NCI-H748 (cell line): ENCODE measurements at regions not wholly inside any gene's neighbourhood (a gene's known extent, or its start where the extent isn't known, plus 50 kb on each side); places are given as distances from the start of the nearest gene placed in this dataset.

Source experiments
- DNase-seq: peaks from one replicate; lab custom pipeline; 2025; ENCODE audit not compliant: unreplicated experiment; lab: John Stamatoyannopoulos, UW

GRCh38 chr9:81132796-81133195 is 556.6 kb downstream of the TLE1 start:
- no peak for DNase-seq

GRCh38 chr9:81132318-81132717 is 557.0 kb downstream of the TLE1 start:
- DNase-seq = no peak

- no peak for DNase-seq
Observed at GRCh38 chr9:81128701-81129100, 560.6 kb downstream of the TLE1 start.

- no peak for DNase-seq
Observed at GRCh38 chr9:81125446-81126092, 563.8 kb downstream of the TLE1 start.

GRCh38 chr9:81123526-81123925 is 565.8 kb downstream of the TLE1 start:
- DNase-seq = no peak

- DNase-seq = no peak
Observed at GRCh38 chr9:81122749-81123148, 566.6 kb downstream of the TLE1 start.

GRCh38 chr9:81119591-81119990 is 569.8 kb downstream of the TLE1 start:
- no peak for DNase-seq

GRCh38 chr9:81118416-81118815 is 570.9 kb downstream of the TLE1 start:
- DNase-seq = no peak

- peak; percentile 64 for DNase-seq
Observed at GRCh38 chr9:81116340-81117137, 572.8 kb downstream of the TLE1 start.

GRCh38 chr9:81113453-81114124 is 575.8 kb downstream of the TLE1 start:
- DNase-seq = peak; percentile 97

- DNase-seq = peak; percentile 90
Observed at GRCh38 chr9:81112627-81113452, 576.5 kb downstream of the TLE1 start.

GRCh38 chr9:81108821-81109220 is 580.5 kb downstream of the TLE1 start:
- no peak for DNase-seq

GRCh38 chr9:81108391-81108790 is 581.0 kb downstream of the TLE1 start:
- no peak for DNase-seq

- DNase-seq = peak; percentile 42
Observed at GRCh38 chr9:81103597-81104471, 585.5 kb downstream of the TLE1 start.

GRCh38 chr9:81097131-81097847 is 592.1 kb downstream of the TLE1 start:
- no peak for DNase-seq

- no peak for DNase-seq
Observed at GRCh38 chr9:81096625-81097024, 592.7 kb downstream of the TLE1 start.

GRCh38 chr9:81092057-81092456 is 597.3 kb downstream of the TLE1 start:
- no peak for DNase-seq

GRCh38 chr9:81088341-81088740 is 601.0 kb downstream of the TLE1 start:
- DNase-seq = no peak

GRCh38 chr9:81086416-81086815 is 602.9 kb downstream of the TLE1 start:
- DNase-seq = no peak
